Heart left ventricle (tissue), 13 donors: ENCODE measurements at regions not wholly inside any gene's neighbourhood (a gene's known extent, or its start where the extent isn't known, plus 50 kb on each side); places are given as distances from the start of the nearest gene placed in this dataset.

Experiments used
- POLR2A ChIP-seq, 2 donors: fragments of 450-650 bp; IDR thresholded peaks; one replicate each; pipeline ENCODE4 v1.6.1; 2017; ENCODE audit warnings: antibody characterized with exemption in 2 of 2, mild to moderate bottlenecking in 2 of 2, moderate library complexity in 2 of 2
- TF ChIP-seq, protein P1 (sequence below), 12 donors: fragments of 200-600 bp; sonication (generic) in 4 of 12; IDR thresholded peaks; one replicate each; pipeline versions ENCODE4 v1.5.0 to v1.8.0; 2018 to 2022; ENCODE audit warnings: antibody characterized with exemption in 12 of 12, mild to moderate bottlenecking in 5 of 12
- donor health status: ischemic (EF 13 %, LVEDD 7.1; RV severe dilation, severe dysfunction).
- donor health status: DM: no; HTN: yes; CAD: no.
- donor health status: DM: no; HTN: no; CAD: no.
- donor health status: ischemic (EF 25% LVEDD 6.9; RV normal size, moderate dysfunction).
- donor health status: ischemic (EF 25% LVEDD 5.7; RV mildly dilated, moderate dysfunction).
- donor health status: ischemic (EF 35%, LVEDD 5.7; RV mildly dilated, moderate dysfunction).
- donor health status: nonischemic (EF 11% LVEDD 7.7; RV severe dilation, severe dysfunction).
- donor health status: DM: yes; HTN: yes; CAD: no.
- donor health status: PGD.
- donor health status: ischemic (EF 29% LVEDD 5.4; RV normal size, mild dysfunction).
- donor health status: nonischemic (EF 23%, LVEDD 6.1; RV moderate dilation, normal function).

GRCh38 chr4:184287697-184288255 lies 70.1 kb upstream of the ENPP6 start:
- TF ChIP-seq, protein P1, sequence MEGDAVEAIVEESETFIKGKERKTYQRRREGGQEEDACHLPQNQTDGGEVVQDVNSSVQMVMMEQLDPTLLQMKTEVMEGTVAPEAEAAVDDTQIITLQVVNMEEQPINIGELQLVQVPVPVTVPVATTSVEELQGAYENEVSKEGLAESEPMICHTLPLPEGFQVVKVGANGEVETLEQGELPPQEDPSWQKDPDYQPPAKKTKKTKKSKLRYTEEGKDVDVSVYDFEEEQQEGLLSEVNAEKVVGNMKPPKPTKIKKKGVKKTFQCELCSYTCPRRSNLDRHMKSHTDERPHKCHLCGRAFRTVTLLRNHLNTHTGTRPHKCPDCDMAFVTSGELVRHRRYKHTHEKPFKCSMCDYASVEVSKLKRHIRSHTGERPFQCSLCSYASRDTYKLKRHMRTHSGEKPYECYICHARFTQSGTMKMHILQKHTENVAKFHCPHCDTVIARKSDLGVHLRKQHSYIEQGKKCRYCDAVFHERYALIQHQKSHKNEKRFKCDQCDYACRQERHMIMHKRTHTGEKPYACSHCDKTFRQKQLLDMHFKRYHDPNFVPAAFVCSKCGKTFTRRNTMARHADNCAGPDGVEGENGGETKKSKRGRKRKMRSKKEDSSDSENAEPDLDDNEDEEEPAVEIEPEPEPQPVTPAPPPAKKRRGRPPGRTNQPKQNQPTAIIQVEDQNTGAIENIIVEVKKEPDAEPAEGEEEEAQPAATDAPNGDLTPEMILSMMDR (IDR thresholded peaks at IDR 0.05) = peak in 10 of 12 donors; percentile 20 to 64 (median 50)
- TF ChIP-seq POLR2A (IDR thresholded peaks at IDR 0.05) = no peak
